UCSD-AML1 (cell line): ENCODE measurements at regions not wholly inside any gene's neighbourhood (a gene's known extent, or its start where the extent isn't known, plus 50 kb on each side); places are given as distances from the start of the nearest gene placed in this dataset.
"Not testable (repeated sequence)": the region's sequence is repeated elsewhere in the genome, so short reads cannot be mapped to it uniquely, and the experiment has no call there.

ENCODE experiments used
- DNase-seq: peaks from one replicate; lab custom pipeline; 2025; ENCODE audit not compliant: unreplicated experiment; lab: John Stamatoyannopoulos, UW

GRCh38 chr2:47964277-47964676 is 58.0 kb upstream of the FBXO11 start:
- DNase-seq: no peak

GRCh38 chr2:47964722-47965434 is 58.6 kb upstream of the FBXO11 start:
- DNase-seq: no peak

GRCh38 chr2:47976728-47977127 is 70.4 kb upstream of the FBXO11 start:
- not testable (repeated sequence) for DNase-seq

GRCh38 chr2:47984041-47984440 is 77.7 kb upstream of the FBXO11 start:
- no peak for DNase-seq

- no peak for DNase-seq
These were observed 84.2 kb upstream of the FBXO11 start for GRCh38 chr2:47990503-47990902.

GRCh38 chr2:47992671-47993070 is 86.4 kb upstream of the FBXO11 start:
- DNase-seq: no peak

GRCh38 chr2:47996808-47997207 is 90.5 kb upstream of the FBXO11 start:
- DNase-seq: no peak

- no peak for DNase-seq
These were observed 93.2 kb upstream of the FBXO11 start for GRCh38 chr2:47999512-47999911.

GRCh38 chr2:48001498-48001897 is 95.2 kb upstream of the FBXO11 start:
- no peak for DNase-seq

GRCh38 chr2:48006094-48006493 is 99.8 kb upstream of the FBXO11 start:
- DNase-seq: no peak

- DNase-seq: no peak
These were observed 101.5 kb upstream of the FBXO11 start for GRCh38 chr2:48007699-48008268.

GRCh38 chr2:48009256-48009655 is 103.0 kb upstream of the FBXO11 start:
- no peak for DNase-seq

- DNase-seq: no peak
These were observed 109.1 kb upstream of the FBXO11 start for GRCh38 chr2:48015421-48015820.

- DNase-seq: no peak
These were observed 110.1 kb upstream of the FBXO11 start for GRCh38 chr2:48016225-48017019.

- DNase-seq: no peak
These were observed 110.8 kb upstream of the FBXO11 start for GRCh38 chr2:48017136-48017535.

GRCh38 chr2:48018480-48018879 is 112.2 kb upstream of the FBXO11 start:
- no peak for DNase-seq

GRCh38 chr2:48026865-48027264 is 120.6 kb upstream of the FBXO11 start:
- DNase-seq: no peak

- DNase-seq: no peak
These were observed 126.5 kb upstream of the FBXO11 start for GRCh38 chr2:48032765-48033164.

- DNase-seq: no peak
These were observed 128.0 kb upstream of the FBXO11 start for GRCh38 chr2:48034295-48034694.

- no peak for DNase-seq
These were observed 130.0 kb upstream of the FBXO11 start for GRCh38 chr2:48036312-48036711.

- DNase-seq: no peak
These were observed 133.1 kb upstream of the FBXO11 start for GRCh38 chr2:48039209-48039990.
